ENCODE measurements at regions not wholly inside any gene's neighbourhood (a gene's known extent, or its start where the extent isn't known, plus 50 kb on each side); places are given as distances from the start of the nearest gene placed in this dataset.

- Histone ChIP-seq H4K20me1 (ENCODE audit: control insufficient read depth, extremely low read depth, insufficient read depth, low read length) (no peaks in the 10 kb centered on the region), H3K4me1 (ENCODE audit: control insufficient read depth, extremely low read depth, insufficient read depth, low read length) (no peaks in the 10 kb centered on the region), H3K27ac (ENCODE audit: insufficient read depth, low read length) (no peak overlapping the region), H3K9ac (ENCODE audit: insufficient read depth, low read length) (no peak overlapping the region), H3K9me3 (ENCODE audit: control insufficient read depth, insufficient read depth, low read depth, low read length) (no peaks in the 10 kb centered on the region), H3K27me3 (ENCODE audit: control insufficient read depth, insufficient read depth, low read length) (no peaks in the 10 kb centered on the region), H3K79me2 (ENCODE audit: control insufficient read depth, insufficient read depth, low read length) (no peaks in the 10 kb centered on the region), H3K36me3 (ENCODE audit: control insufficient read depth, insufficient read depth, low read length) (no peaks in the 10 kb centered on the region), H2AFZ (ENCODE audit: low read length) (no peak overlapping the region), H3K4me2 (ENCODE audit: extremely low read depth, insufficient read depth, low read length) (no peak overlapping the region), H3K4me3 (replicated peaks in 1 of 4; ENCODE audit: control extremely low read depth in 1 of 4, insufficient read depth in 1 of 4, low read depth in 3 of 4, low read length in 4 of 4) (no peak overlapping the region)
- DNase-seq (ENCODE audit: low read depth in 2 of 2), result no peak
- TF ChIP-seq CTCF (conservative IDR thresholded peaks at IDR 0.05 in 1 of 2, IDR thresholded peaks at IDR 0.05 in 1 of 2; ENCODE audit: low read depth in 1 of 2, low read length in 2 of 2), result no peak
- TF ChIP-seq EZH2 (IDR thresholded peaks at IDR 0.05; ENCODE audit: low read length, missing control alignments), result no peak
Measured at GRCh38 chr2:15797939-15798281, 142.4 kb upstream of the MYCN start.

GRCh38 chr2:15798701-15799431 is 141.5 kb upstream of the MYCN start:
- H3K4me3 ChIP-seq (replicated peaks in 1 of 4; ENCODE audit: control extremely low read depth in 1 of 4, insufficient read depth in 1 of 4, low read depth in 3 of 4, low read length in 4 of 4), result no peak overlapping the region
- no peaks in the 10 kb centered on the region for H4K20me1 ChIP-seq (ENCODE audit: control insufficient read depth, extremely low read depth, insufficient read depth, low read length)
- H3K27ac ChIP-seq (ENCODE audit: insufficient read depth, low read length), result no peak overlapping the region
- no peak overlapping the region for H3K9ac ChIP-seq (ENCODE audit: insufficient read depth, low read length)
- H3K9me3 ChIP-seq (ENCODE audit: control insufficient read depth, insufficient read depth, low read depth, low read length), result no peaks in the 10 kb centered on the region
- H3K4me2 ChIP-seq (ENCODE audit: extremely low read depth, insufficient read depth, low read length), result no peak overlapping the region
- no peaks in the 10 kb centered on the region for H3K27me3 ChIP-seq (ENCODE audit: control insufficient read depth, insufficient read depth, low read length)
- DNase-seq (ENCODE audit: low read depth in 2 of 2), result no peak
- no peaks in the 10 kb centered on the region for H3K4me1 ChIP-seq (ENCODE audit: control insufficient read depth, extremely low read depth, insufficient read depth, low read length)
- H3K36me3 ChIP-seq (ENCODE audit: control insufficient read depth, insufficient read depth, low read length), result no peaks in the 10 kb centered on the region
- H2AFZ ChIP-seq (ENCODE audit: low read length), result no peak overlapping the region
- no peak for TF ChIP-seq CTCF (conservative IDR thresholded peaks at IDR 0.05 in 1 of 2, IDR thresholded peaks at IDR 0.05 in 1 of 2; ENCODE audit: low read depth in 1 of 2, low read length in 2 of 2)
- no peak for TF ChIP-seq EZH2 (IDR thresholded peaks at IDR 0.05; ENCODE audit: low read length, missing control alignments)
- no peaks in the 10 kb centered on the region for H3K79me2 ChIP-seq (ENCODE audit: control insufficient read depth, insufficient read depth, low read length)

- H3K36me3 ChIP-seq (ENCODE audit: control insufficient read depth, insufficient read depth, low read length), result no peaks in the 10 kb centered on the region
Measured at GRCh38 chr2:15799432-15799827, 140.9 kb upstream of the MYCN start.

More at GRCh38 chr2:15799432-15799827, 140.9 kb upstream of the MYCN start:
- Histone ChIP-seq H3K27ac (ENCODE audit: insufficient read depth, low read length) (no peak overlapping the region), H4K20me1 (ENCODE audit: control insufficient read depth, extremely low read depth, insufficient read depth, low read length) (no peaks in the 10 kb centered on the region), H3K79me2 (ENCODE audit: control insufficient read depth, insufficient read depth, low read length) (no peaks in the 10 kb centered on the region), H2AFZ (ENCODE audit: low read length) (no peak overlapping the region), H3K4me2 (ENCODE audit: extremely low read depth, insufficient read depth, low read length) (no peak overlapping the region), H3K4me1 (ENCODE audit: control insufficient read depth, extremely low read depth, insufficient read depth, low read length) (no peaks in the 10 kb centered on the region), H3K9me3 (ENCODE audit: control insufficient read depth, insufficient read depth, low read depth, low read length) (no peaks in the 10 kb centered on the region), H3K27me3 (ENCODE audit: control insufficient read depth, insufficient read depth, low read length) (no peaks in the 10 kb centered on the region), H3K4me3 (replicated peaks in 1 of 4; ENCODE audit: control extremely low read depth in 1 of 4, insufficient read depth in 1 of 4, low read depth in 3 of 4, low read length in 4 of 4) (no peak overlapping the region), H3K9ac (ENCODE audit: insufficient read depth, low read length) (no peak overlapping the region)
- DNase-seq (ENCODE audit: low read depth in 2 of 2), result no peak
- TF ChIP-seq EZH2 (IDR thresholded peaks at IDR 0.05; ENCODE audit: low read length, missing control alignments), result no peak
- TF ChIP-seq CTCF (conservative IDR thresholded peaks at IDR 0.05 in 1 of 2, IDR thresholded peaks at IDR 0.05 in 1 of 2; ENCODE audit: low read depth in 1 of 2, low read length in 2 of 2), result no peak
